Pancreas (tissue), 10 donors: ENCODE measurements at regions not wholly inside any gene's neighbourhood (a gene's known extent, or its start where the extent isn't known, plus 50 kb on each side); places are given as distances from the start of the nearest gene placed in this dataset.

Experiments
- ATAC-seq, 4 donors: fragments of 200-7000 bp; cut with Tn5 transposase; one replicate each; pipeline versions ENCODE4 v1.8.0 to v1.9.1; 2020; ENCODE audit warnings: mild to moderate bottlenecking in 4 of 4, moderate library complexity in 4 of 4
- DNase-seq, 6 donors: peaks; one replicate each; pipeline ENCODE4 v3.0.0-alpha.2; 2020
- FAIRE-seq: peaks from 2 replicates; lab custom pipeline; 2012; peaks lifted over from hg19 to GRCh38; lab: Jason Lieb, UNC
- H3K27ac ChIP-seq, 4 donors: fragments of 200-600 bp; sonication (generic); 1 replicate in 3 of 4; 2 replicates in 1 of 4; pipeline versions ENCODE4 v1.5.0 to v1.8.0; 2020
- H3K27me3 ChIP-seq, 4 donors: fragments of 200-600 bp; one replicate each; pipeline ENCODE4 v1.8.0; 2021
- H3K36me3 ChIP-seq, 3 donors: fragments of 200-600 bp; sonication (generic) in 1 of 3; one replicate each; pipeline versions ENCODE4 v1.5.0 to v1.8.0; 2020 to 2021
- H3K4me1 ChIP-seq, 3 donors: fragments of 200-600 bp; one replicate each; pipeline ENCODE4 v1.8.0; 2021
- H3K4me3 ChIP-seq, 4 donors: fragments of 200-600 bp; sonication (generic) in 2 of 4; one replicate each; pipeline versions ENCODE4 v1.5.0 to v1.8.0; 2020 to 2021
- H3K9me3 ChIP-seq, 4 donors: fragments of 200-600 bp; one replicate each; pipeline ENCODE4 v1.8.0; 2021
- WGBS, 2 donors: extraction: QIAGEN DNeasy Blood & Tissue Kit; methylation state at CpG; one replicate each; pipeline ENCODE4 v1.1.7; 2013; 5-methylcytosine and 5-hydroxymethylcytosine counted together
- intact Hi-C, 3 donors: fragments of 100-400 bp; cut with DNase I; formaldehyde crosslinking; loops; one replicate each; pipeline versions ENCODE4 v1.11.1 to v1.14.2; 2022
- TF ChIP-seq, protein P1 (sequence below), 4 donors: fragments of 200-600 bp; sonication (generic) in 3 of 4; IDR thresholded peaks; one replicate each; pipeline versions ENCODE4 v1.5.0 to v1.8.0; 2021; ENCODE audit warnings: antibody characterized with exemption in 4 of 4
- donor health status: healthy with polysubstance abuse.
- donor health status: DM: no; HTN: no; CAD: no; lungs with moderate emphysema.
- donor health status: DM: no; HTN: no; CAD: no.
- donor health status: control.
- donor health status: control.
- donor health status: Bipolar disorder and iron deficiency.
- donor health status: DM: yes; HTN: yes; CAD: no.
- donor health status: DM: no; HTN: no; CAD: no.
- donor health status: DM: no; HTN: no; CAD: no.
- donor health status: DM: yes; HTN: yes; CAD: no.

DNA sequence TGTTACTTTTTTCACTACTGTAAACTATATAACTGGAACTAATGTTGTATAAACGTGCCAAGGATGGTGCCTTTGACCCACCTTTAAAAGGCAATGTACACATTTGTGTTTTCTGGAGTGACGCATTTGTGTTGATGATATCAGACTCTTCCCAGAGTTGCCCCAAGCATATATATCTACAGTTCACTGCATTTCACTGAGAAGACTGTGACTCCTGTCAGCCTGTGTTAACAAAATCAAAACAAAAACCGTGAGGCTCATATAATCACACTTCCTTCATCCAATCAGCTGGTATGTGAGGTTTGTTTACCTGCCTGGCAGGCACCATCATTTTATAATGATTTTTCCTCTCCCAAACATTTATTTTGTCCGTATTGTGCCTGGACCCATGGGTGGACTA, 117.6 kb upstream of the ROBO1 start:
- Histone ChIP-seq H3K4me3 (no peak overlapping the region), H3K27ac (no peak overlapping the region), H3K9me3 (no peaks in the 10 kb centered on the region), H3K36me3 (no peaks in the 10 kb centered on the region), H3K4me1 (no peaks in the 10 kb centered on the region), H3K27me3 (no peaks in the 10 kb centered on the region)
- WGBS, 2 donors: 21% methylated on average over 4 of the region's 4 CpGs
- no peak for ATAC-seq
- no peak for FAIRE-seq
- no peak for DNase-seq
- intact Hi-C loops: no loop called here
- TF ChIP-seq, protein P1, sequence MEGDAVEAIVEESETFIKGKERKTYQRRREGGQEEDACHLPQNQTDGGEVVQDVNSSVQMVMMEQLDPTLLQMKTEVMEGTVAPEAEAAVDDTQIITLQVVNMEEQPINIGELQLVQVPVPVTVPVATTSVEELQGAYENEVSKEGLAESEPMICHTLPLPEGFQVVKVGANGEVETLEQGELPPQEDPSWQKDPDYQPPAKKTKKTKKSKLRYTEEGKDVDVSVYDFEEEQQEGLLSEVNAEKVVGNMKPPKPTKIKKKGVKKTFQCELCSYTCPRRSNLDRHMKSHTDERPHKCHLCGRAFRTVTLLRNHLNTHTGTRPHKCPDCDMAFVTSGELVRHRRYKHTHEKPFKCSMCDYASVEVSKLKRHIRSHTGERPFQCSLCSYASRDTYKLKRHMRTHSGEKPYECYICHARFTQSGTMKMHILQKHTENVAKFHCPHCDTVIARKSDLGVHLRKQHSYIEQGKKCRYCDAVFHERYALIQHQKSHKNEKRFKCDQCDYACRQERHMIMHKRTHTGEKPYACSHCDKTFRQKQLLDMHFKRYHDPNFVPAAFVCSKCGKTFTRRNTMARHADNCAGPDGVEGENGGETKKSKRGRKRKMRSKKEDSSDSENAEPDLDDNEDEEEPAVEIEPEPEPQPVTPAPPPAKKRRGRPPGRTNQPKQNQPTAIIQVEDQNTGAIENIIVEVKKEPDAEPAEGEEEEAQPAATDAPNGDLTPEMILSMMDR (IDR thresholded peaks at IDR 0.05): no peak

- ATAC-seq: no peak
- TF ChIP-seq, protein P1 (IDR thresholded peaks at IDR 0.05): no peak
These were observed 116.6 kb upstream of the ROBO1 start for GRCh38 chr3:79884354-79884753.

GRCh38 chr3:79881431-79881830, 113.6 kb upstream of the ROBO1 start:
- WGBS, 2 donors: 45 to 70% methylated on average over 1 of the region's 1 CpG
- Histone ChIP-seq H3K4me1 (no peaks in the 10 kb centered on the region), H3K27ac (no peak overlapping the region), H3K4me3 (no peak overlapping the region), H3K27me3 (no peaks in the 10 kb centered on the region), H3K36me3 (no peaks in the 10 kb centered on the region), H3K9me3 (no peaks in the 10 kb centered on the region)
- TF ChIP-seq, protein P1 (IDR thresholded peaks at IDR 0.05): no peak
- ATAC-seq (no peak), DNase-seq (no peak), FAIRE-seq (no peak)
- intact Hi-C loops: no loop called here

More at GRCh38 chr3:79884354-79884753, 116.6 kb upstream of the ROBO1 start:
- DNase-seq (no peak), FAIRE-seq (no peak)
- H3K27ac ChIP-seq: no peak overlapping the region
- H3K27me3 ChIP-seq: no peaks in the 10 kb centered on the region
- H3K4me1 ChIP-seq: no peaks in the 10 kb centered on the region
- H3K4me3 ChIP-seq: no peak overlapping the region
- no peaks in the 10 kb centered on the region for H3K36me3 ChIP-seq
- no peaks in the 10 kb centered on the region for H3K9me3 ChIP-seq
- intact Hi-C loops: no loop called here
- 57 to 69% methylated on average over 3 of the region's 3 CpGs for whole genome bisulfite sequencing, 2 donors

GRCh38 chr3:79878708-79879107, 110.9 kb upstream of the ROBO1 start:
- no peaks in the 10 kb centered on the region for H3K9me3 ChIP-seq
- TF ChIP-seq, protein P1 (IDR thresholded peaks at IDR 0.05): no peak
- ATAC-seq: no peak
- H3K27me3 ChIP-seq: no peaks in the 10 kb centered on the region
- DNase-seq: no peak
- H3K4me3 ChIP-seq: no peak overlapping the region
- H3K4me1 ChIP-seq: no peaks in the 10 kb centered on the region
- FAIRE-seq: no peak
- 54 to 65% methylated on average over 4 of the region's 4 CpGs for WGBS, 2 donors
- no peak overlapping the region for H3K27ac ChIP-seq
- H3K36me3 ChIP-seq: no peaks in the 10 kb centered on the region
- intact Hi-C loops: no loop called here

- FAIRE-seq: no peak
- 60 to 79% methylated on average over 4 of the region's 4 CpGs for WGBS, 2 donors
- intact Hi-C loops: no loop called here
- TF ChIP-seq, protein P1 (IDR thresholded peaks at IDR 0.05): no peak
- Histone ChIP-seq H3K9me3 (no peaks in the 10 kb centered on the region), H3K4me1 (no peaks in the 10 kb centered on the region), H3K27me3 (no peaks in the 10 kb centered on the region), H3K27ac (no peak overlapping the region), H3K36me3 (no peaks in the 10 kb centered on the region), H3K4me3 (no peak overlapping the region)
- no peak for DNase-seq
- ATAC-seq: no peak
These were observed 106.8 kb upstream of the ROBO1 start for GRCh38 chr3:79874646-79875045.
